ENCODE measurements at regions not wholly inside any gene's neighbourhood (a gene's known extent, or its start where the extent isn't known, plus 50 kb on each side); places are given as distances from the start of the nearest gene placed in this dataset.

- Histone ChIP-seq H3K36me3 (replicated peaks in 1 of 2) (no peaks in the 10 kb centered on the region), H3K4me1 (replicated peaks in 1 of 2) (no peaks in the 10 kb centered on the region), H3K4me3 (no peak overlapping the region), H3K9me3 (replicated peaks in 1 of 3) (no peaks in the 10 kb centered on the region), H3K27me3 (no peaks in the 10 kb centered on the region), H3K27ac (no peak overlapping the region)
- intact Hi-C loops (cut with DNase I): no loop called here
- WGBS, 4 donors: 31 to 96% (median 75%) methylated on average over 1 to 2 of the region's 2 CpGs
- no peak for DNase-seq
- TF ChIP-seq POLR2A (IDR thresholded peaks at IDR 0.05): no peak
- no peak for TF ChIP-seq CTCF (IDR thresholded peaks at IDR 0.05)
Observed at GRCh38 chr4:59517007-59517406, 1683.1 kb upstream of the ADGRL3 start.

GRCh38 chr4:59518005-59518823 is 1681.9 kb upstream of the ADGRL3 start:
- Histone ChIP-seq H3K4me3 (no peak overlapping the region), H3K27me3 (no peaks in the 10 kb centered on the region), H3K36me3 (replicated peaks in 1 of 2) (no peaks in the 10 kb centered on the region), H3K4me1 (replicated peaks in 1 of 2) (no peaks in the 10 kb centered on the region), H3K27ac (no peak overlapping the region), H3K9me3 (replicated peaks in 1 of 3) (no peaks in the 10 kb centered on the region)
- 72 to 95% (median 88%) methylated on average over 14 to 22 of the region's 22 CpGs for whole genome bisulfite sequencing, 4 donors
- intact Hi-C loops (cut with DNase I): no loop called here
- no peak for DNase-seq
- TF ChIP-seq POLR2A (IDR thresholded peaks at IDR 0.05) (no peak), CTCF (IDR thresholded peaks at IDR 0.05) (no peak)

GRCh38 chr4:59525885-59526284 is 1674.2 kb upstream of the ADGRL3 start:
- H3K27me3 ChIP-seq: no peaks in the 10 kb centered on the region
- no peak overlapping the region for H3K4me3 ChIP-seq
- H3K9me3 ChIP-seq (replicated peaks in 1 of 3): no peaks in the 10 kb centered on the region
- TF ChIP-seq POLR2A (IDR thresholded peaks at IDR 0.05) (no peak), CTCF (IDR thresholded peaks at IDR 0.05) (no peak)
- no peaks in the 10 kb centered on the region for H3K4me1 ChIP-seq (replicated peaks in 1 of 2)
- DNase-seq: no peak
- intact Hi-C loops (cut with DNase I): no loop called here
- no peak overlapping the region for H3K27ac ChIP-seq
- no peaks in the 10 kb centered on the region for H3K36me3 ChIP-seq (replicated peaks in 1 of 2)

- DNase-seq: no peak
- WGBS, 4 donors: 30 to 62% (median 35%) methylated on average over 1 of the region's 1 CpG
- no peaks in the 10 kb centered on the region for H3K4me1 ChIP-seq (replicated peaks in 1 of 2)
Observed at GRCh38 chr4:59535541-59535940, 1664.6 kb upstream of the ADGRL3 start.

More at GRCh38 chr4:59535541-59535940, 1664.6 kb upstream of the ADGRL3 start:
- intact Hi-C loops (cut with DNase I): no loop called here
- H3K27me3 ChIP-seq: no peaks in the 10 kb centered on the region
- no peaks in the 10 kb centered on the region for H3K36me3 ChIP-seq (replicated peaks in 1 of 2)
- no peak overlapping the region for H3K27ac ChIP-seq
- TF ChIP-seq CTCF (IDR thresholded peaks at IDR 0.05): no peak
- no peak for TF ChIP-seq POLR2A (IDR thresholded peaks at IDR 0.05)
- no peaks in the 10 kb centered on the region for H3K9me3 ChIP-seq (replicated peaks in 1 of 3)
- no peak overlapping the region for H3K4me3 ChIP-seq
